ENCODE measurements at regions not wholly inside any gene's neighbourhood (a gene's known extent, or its start where the extent isn't known, plus 50 kb on each side); places are given as distances from the start of the nearest gene placed in this dataset.
"Not testable (repeated sequence)": the region's sequence is repeated elsewhere in the genome, so short reads cannot be mapped to it uniquely, and the experiment has no call there.

- DNase-seq = no peak
These were observed 646.2 kb upstream of the MIR17HG start for GRCh38 chr13:90701264-90701663.

- DNase-seq = no peak
These were observed 645.4 kb upstream of the MIR17HG start for GRCh38 chr13:90702050-90702449.

- DNase-seq = no peak
These were observed 640.9 kb upstream of the MIR17HG start for GRCh38 chr13:90706631-90707030.

- no peak for DNase-seq
These were observed 639.4 kb upstream of the MIR17HG start for GRCh38 chr13:90708128-90708527.

GRCh38 chr13:90709319-90709718, 638.2 kb upstream of the MIR17HG start:
- DNase-seq = no peak

- no peak for DNase-seq
These were observed 637.2 kb upstream of the MIR17HG start for GRCh38 chr13:90710164-90710759.

GRCh38 chr13:90713441-90714133, 633.9 kb upstream of the MIR17HG start:
- DNase-seq = no peak

- no peak for DNase-seq
These were observed 632.0 kb upstream of the MIR17HG start for GRCh38 chr13:90715485-90715884.

- DNase-seq = no peak
These were observed 630.0 kb upstream of the MIR17HG start for GRCh38 chr13:90717451-90717936.

GRCh38 chr13:90719461-90719860, 628.0 kb upstream of the MIR17HG start:
- no peak for DNase-seq

GRCh38 chr13:90721937-90722336, 625.5 kb upstream of the MIR17HG start:
- DNase-seq = no peak

- DNase-seq = no peak
These were observed 624.1 kb upstream of the MIR17HG start for GRCh38 chr13:90723381-90723780.

- DNase-seq = no peak
These were observed 621.1 kb upstream of the MIR17HG start for GRCh38 chr13:90726375-90726774.

GRCh38 chr13:90732049-90732448, 615.4 kb upstream of the MIR17HG start:
- no peak for DNase-seq

- not testable (repeated sequence) for DNase-seq
These were observed 613.0 kb upstream of the MIR17HG start for GRCh38 chr13:90734497-90734896.

- DNase-seq = no peak
These were observed 608.6 kb upstream of the MIR17HG start for GRCh38 chr13:90738881-90739280.

- DNase-seq = no peak
These were observed 607.4 kb upstream of the MIR17HG start for GRCh38 chr13:90740099-90740498.

- DNase-seq = no peak
These were observed 605.1 kb upstream of the MIR17HG start for GRCh38 chr13:90742381-90742780.

- no peak for DNase-seq
These were observed 601.3 kb upstream of the MIR17HG start for GRCh38 chr13:90746230-90746629.

- DNase-seq = no peak
These were observed 597.5 kb upstream of the MIR17HG start for GRCh38 chr13:90750021-90750420.

GRCh38 chr13:90751026-90751425, 596.5 kb upstream of the MIR17HG start:
- no peak for DNase-seq

- no peak for DNase-seq
These were observed 595.4 kb upstream of the MIR17HG start for GRCh38 chr13:90752070-90752469.

GRCh38 chr13:90757127-90757680, 590.3 kb upstream of the MIR17HG start:
- no peak for DNase-seq
